ENCODE measurements at regions not wholly inside any gene's neighbourhood (a gene's known extent, or its start where the extent isn't known, plus 50 kb on each side); places are given as distances from the start of the nearest gene placed in this dataset.

DNA sequence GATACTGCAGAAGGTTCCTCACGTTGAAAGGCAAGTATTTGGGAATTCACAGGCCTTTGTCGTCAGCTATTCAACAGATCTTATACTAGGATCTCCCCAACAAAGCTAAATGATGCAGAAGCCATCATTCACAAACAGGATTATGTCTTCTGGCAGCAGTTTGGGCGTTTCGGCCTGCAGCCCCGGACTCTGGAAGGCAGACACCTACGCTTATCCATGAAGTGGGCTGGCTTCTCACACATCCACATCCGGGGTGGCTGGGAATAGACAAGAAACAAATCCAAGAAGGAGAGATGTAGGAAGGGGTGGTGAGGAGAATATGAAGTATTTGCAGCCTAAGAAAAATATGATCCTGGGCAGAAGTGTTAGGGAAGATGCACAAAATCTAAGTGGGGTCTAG is 471.9 kb downstream of the AGTPBP1 start:
- DNase-seq (no peak), ATAC-seq (no peak)
- Histone ChIP-seq H3K36me3 (no peaks in the 10 kb centered on the region), H3K27me3 (no peaks in the 10 kb centered on the region), H3K4me1 (no peaks in the 10 kb centered on the region), H3K9me3 (no peaks in the 10 kb centered on the region), H3K27ac (no peak overlapping the region), H3K4me3 (no peak overlapping the region)
- TF ChIP-seq, protein P1, sequence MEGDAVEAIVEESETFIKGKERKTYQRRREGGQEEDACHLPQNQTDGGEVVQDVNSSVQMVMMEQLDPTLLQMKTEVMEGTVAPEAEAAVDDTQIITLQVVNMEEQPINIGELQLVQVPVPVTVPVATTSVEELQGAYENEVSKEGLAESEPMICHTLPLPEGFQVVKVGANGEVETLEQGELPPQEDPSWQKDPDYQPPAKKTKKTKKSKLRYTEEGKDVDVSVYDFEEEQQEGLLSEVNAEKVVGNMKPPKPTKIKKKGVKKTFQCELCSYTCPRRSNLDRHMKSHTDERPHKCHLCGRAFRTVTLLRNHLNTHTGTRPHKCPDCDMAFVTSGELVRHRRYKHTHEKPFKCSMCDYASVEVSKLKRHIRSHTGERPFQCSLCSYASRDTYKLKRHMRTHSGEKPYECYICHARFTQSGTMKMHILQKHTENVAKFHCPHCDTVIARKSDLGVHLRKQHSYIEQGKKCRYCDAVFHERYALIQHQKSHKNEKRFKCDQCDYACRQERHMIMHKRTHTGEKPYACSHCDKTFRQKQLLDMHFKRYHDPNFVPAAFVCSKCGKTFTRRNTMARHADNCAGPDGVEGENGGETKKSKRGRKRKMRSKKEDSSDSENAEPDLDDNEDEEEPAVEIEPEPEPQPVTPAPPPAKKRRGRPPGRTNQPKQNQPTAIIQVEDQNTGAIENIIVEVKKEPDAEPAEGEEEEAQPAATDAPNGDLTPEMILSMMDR (IDR thresholded peaks at IDR 0.05): no peak
- intact Hi-C loops (cut with DNase I): no loop called here

DNA sequence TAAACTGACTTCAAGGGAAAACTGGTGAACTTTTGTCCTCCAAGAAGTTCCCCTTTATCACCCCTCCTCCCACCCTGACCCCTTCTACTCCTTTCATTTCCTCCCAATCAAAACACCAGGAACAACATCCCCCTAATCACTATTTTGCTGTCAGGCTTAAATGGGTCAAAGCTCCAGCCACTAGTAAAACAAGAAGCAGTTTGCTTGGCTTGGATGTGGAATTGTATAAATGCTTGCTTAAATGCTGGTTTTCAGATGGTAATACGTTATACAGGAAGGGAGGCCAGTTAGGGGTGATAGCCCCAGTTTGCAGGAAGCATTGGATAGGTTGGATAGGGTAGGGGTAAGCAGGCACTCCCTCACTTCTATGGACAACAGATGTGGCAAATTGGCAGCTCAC is 473.6 kb downstream of the AGTPBP1 start:
- no peaks in the 10 kb centered on the region for H3K27me3 ChIP-seq
- H3K36me3 ChIP-seq: no peaks in the 10 kb centered on the region
- H3K4me1 ChIP-seq: no peaks in the 10 kb centered on the region
- no peaks in the 10 kb centered on the region for H3K9me3 ChIP-seq
- no peak for ATAC-seq
- H3K4me3 ChIP-seq: no peak overlapping the region
- no peak for DNase-seq
- H3K27ac ChIP-seq: no peak overlapping the region
- TF ChIP-seq, protein P1 (IDR thresholded peaks at IDR 0.05): no peak
- intact Hi-C loops (cut with DNase I): no loop called here

DNA sequence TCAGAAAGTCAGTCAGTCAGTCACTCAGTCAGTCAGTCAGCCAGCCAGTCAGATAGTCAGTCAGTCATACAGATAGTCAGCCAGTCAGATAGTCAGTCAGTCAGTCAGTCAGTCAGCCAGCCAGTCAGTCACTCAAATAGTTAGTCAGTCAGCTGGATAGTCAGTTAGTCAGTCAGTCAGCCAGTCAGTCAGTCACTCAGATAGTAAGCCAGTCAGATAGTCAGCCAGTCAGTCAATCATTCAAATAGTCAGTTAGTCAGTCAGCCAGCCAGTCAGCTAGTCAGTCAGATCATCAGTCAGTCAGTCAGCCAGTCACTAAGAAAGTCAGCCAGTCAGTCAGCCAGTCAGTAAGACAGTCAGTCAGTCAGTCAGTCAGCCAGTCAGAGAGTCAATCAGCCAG is 477.1 kb downstream of the AGTPBP1 start:
- H3K4me3 ChIP-seq: no peak overlapping the region
- H3K4me1 ChIP-seq: no peaks in the 10 kb centered on the region
- DNase-seq (no peak), ATAC-seq (no peak)
- TF ChIP-seq, protein P1 (IDR thresholded peaks at IDR 0.05): no peak
- H3K36me3 ChIP-seq: no peaks in the 10 kb centered on the region
- no peak overlapping the region for H3K27ac ChIP-seq
- no peaks in the 10 kb centered on the region for H3K27me3 ChIP-seq
- intact Hi-C loops (cut with DNase I): no loop called here
- no peaks in the 10 kb centered on the region for H3K9me3 ChIP-seq

DNA sequence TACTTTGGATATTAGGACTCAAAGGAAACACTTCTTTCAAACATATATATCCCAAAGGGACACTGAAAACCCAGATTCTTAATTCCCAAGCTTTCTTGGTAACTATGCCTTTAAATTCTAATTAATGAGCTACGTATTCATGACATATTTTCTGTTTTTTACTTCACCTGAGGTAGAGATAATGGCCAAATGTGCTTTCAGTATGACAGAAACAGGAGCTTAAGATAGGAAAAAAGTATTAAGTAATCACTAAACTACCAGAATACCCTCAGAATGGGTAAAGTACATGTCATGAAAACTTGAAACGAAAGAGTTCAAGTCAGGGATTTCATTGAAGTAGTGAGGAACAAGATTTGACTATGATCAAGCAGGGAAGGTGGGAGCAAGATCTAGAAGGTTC is 478.5 kb downstream of the AGTPBP1 start:
- ATAC-seq (no peak), DNase-seq (no peak)
- Histone ChIP-seq H3K9me3 (no peaks in the 10 kb centered on the region), H3K4me3 (no peak overlapping the region), H3K36me3 (no peaks in the 10 kb centered on the region), H3K27ac (no peak overlapping the region), H3K27me3 (no peaks in the 10 kb centered on the region), H3K4me1 (no peaks in the 10 kb centered on the region)
- TF ChIP-seq, protein P1 (IDR thresholded peaks at IDR 0.05): no peak
- intact Hi-C loops (cut with DNase I): no loop called here

DNA sequence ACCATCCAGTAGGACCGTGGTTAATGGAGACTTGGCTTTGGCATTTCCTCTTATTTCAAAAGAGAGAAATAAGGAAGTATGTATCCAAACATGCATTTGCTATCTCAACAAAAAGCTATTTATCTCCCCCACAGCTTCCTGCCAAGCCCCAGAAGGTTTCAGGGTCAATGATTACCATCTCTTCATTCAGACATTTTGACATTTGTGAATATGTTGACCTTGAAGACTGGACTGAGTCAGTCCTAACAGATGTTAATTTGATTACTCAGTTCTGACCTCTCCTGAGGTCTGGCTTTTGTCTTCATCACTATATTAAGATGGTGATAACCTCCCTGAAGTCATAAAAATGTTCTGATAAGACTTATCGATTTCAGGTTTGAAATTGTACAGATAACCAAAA is 479.4 kb downstream of the AGTPBP1 start:
- TF ChIP-seq, protein P1 (IDR thresholded peaks at IDR 0.05): no peak
- Histone ChIP-seq H3K9me3 (no peaks in the 10 kb centered on the region), H3K27ac (no peak overlapping the region), H3K4me3 (no peak overlapping the region), H3K36me3 (no peaks in the 10 kb centered on the region), H3K27me3 (no peaks in the 10 kb centered on the region), H3K4me1 (no peaks in the 10 kb centered on the region)
- DNase-seq: no peak
- no peak for ATAC-seq
- intact Hi-C loops (cut with DNase I): no loop called here

DNA sequence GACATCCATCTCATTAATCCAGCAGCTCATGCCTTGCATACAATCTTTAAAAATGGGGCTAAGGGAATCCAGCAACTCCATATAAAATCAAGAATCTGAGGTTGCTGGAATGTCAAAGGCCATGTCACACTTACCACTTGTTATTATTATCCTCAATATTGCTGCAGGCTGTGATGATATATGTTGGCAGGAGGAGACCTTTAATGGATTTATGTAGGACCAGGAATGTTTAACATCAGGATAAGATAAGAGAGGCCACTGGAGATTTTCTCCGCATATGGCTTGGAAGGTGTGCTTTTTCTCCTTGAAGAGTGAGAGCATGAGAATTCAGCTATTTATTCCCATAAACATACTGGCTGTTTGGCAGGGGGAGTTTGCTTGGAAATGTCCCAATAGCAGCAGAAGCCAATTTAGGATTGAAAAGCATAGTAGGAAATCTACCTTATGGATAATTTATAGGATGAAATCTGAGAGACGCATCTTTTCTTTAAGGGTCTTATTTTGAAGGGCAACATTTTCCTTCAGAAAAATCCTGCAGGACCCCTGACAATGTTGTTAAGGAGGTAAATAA is 481.4 kb downstream of the AGTPBP1 start:
- H3K4me1 ChIP-seq: no peaks in the 10 kb centered on the region
- TF ChIP-seq, protein P1 (IDR thresholded peaks at IDR 0.05): no peak
- intact Hi-C loops (cut with DNase I): no loop called here
- no peak overlapping the region for H3K4me3 ChIP-seq
- ATAC-seq (no peak), DNase-seq (no peak)
- H3K27me3 ChIP-seq: no peaks in the 10 kb centered on the region
- H3K27ac ChIP-seq: no peak overlapping the region
- no peaks in the 10 kb centered on the region for H3K9me3 ChIP-seq
- H3K36me3 ChIP-seq: no peaks in the 10 kb centered on the region
